Uterus (tissue), 2 donors: ENCODE measurements at regions not wholly inside any gene's neighbourhood (a gene's known extent, or its start where the extent isn't known, plus 50 kb on each side); places are given as distances from the start of the nearest gene placed in this dataset.

Experiments
- POLR2A ChIP-seq, 2 donors: fragments of 450-650 bp; IDR thresholded peaks; one replicate each; pipeline ENCODE4 v1.6.1; 2016; ENCODE audit warnings: antibody characterized with exemption in 2 of 2, mild to moderate bottlenecking in 1 of 2, moderate library complexity in 1 of 2
- TF ChIP-seq, protein P1 (sequence below), 4 experiments: fragments of 200-600 bp in 2 of 4; fragments of 450-650 bp in 2 of 4; sonication (generic) in 2 of 4; IDR thresholded peaks; one replicate each; pipeline ENCODE4 v1.5.1; 2016 to 2019; ENCODE audit warnings: antibody characterized with exemption in 4 of 4, mild to moderate bottlenecking in 2 of 4, moderate library complexity in 1 of 4

DNA sequence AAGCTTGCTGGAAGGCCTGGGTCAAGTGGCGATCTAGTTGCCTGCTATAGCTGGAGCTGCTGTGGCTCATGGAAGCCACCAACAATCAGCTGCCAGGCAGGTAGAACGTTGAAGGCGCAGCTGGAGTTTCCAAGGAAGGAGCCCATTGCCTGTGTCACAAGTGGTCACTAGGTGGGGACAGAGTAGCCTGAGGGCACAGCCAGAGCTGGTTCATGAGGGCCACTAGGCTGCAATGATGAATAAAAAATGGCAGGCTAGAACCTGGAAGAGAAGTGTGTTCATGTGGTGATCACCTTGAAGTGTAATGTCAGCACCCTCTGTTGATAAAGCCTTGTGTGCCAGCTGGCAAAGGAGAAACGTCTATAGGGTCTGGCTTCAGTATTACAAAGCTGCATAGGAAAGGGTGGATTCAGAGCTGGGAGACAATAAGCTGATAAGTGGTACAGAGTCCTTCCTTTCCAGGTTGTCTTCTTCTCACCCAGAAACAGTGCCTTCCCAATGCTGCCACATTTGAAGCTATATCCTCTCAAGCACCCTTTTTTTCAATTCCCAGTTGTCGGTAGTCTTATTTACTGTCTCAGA lies 165.8 kb downstream of the EMP1 start:
- TF ChIP-seq, protein P1, sequence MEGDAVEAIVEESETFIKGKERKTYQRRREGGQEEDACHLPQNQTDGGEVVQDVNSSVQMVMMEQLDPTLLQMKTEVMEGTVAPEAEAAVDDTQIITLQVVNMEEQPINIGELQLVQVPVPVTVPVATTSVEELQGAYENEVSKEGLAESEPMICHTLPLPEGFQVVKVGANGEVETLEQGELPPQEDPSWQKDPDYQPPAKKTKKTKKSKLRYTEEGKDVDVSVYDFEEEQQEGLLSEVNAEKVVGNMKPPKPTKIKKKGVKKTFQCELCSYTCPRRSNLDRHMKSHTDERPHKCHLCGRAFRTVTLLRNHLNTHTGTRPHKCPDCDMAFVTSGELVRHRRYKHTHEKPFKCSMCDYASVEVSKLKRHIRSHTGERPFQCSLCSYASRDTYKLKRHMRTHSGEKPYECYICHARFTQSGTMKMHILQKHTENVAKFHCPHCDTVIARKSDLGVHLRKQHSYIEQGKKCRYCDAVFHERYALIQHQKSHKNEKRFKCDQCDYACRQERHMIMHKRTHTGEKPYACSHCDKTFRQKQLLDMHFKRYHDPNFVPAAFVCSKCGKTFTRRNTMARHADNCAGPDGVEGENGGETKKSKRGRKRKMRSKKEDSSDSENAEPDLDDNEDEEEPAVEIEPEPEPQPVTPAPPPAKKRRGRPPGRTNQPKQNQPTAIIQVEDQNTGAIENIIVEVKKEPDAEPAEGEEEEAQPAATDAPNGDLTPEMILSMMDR (IDR thresholded peaks at IDR 0.05) = peak; percentile 37 to 52 (median 40)
- TF ChIP-seq POLR2A (IDR thresholded peaks at IDR 0.05) = no peak
